ENCODE measurements at regions not wholly inside any gene's neighbourhood (a gene's known extent, or its start where the extent isn't known, plus 50 kb on each side); places are given as distances from the start of the nearest gene placed in this dataset.
"Not testable (repeated sequence)": the region's sequence is repeated elsewhere in the genome, so short reads cannot be mapped to it uniquely, and the experiment has no call there.

DNA sequence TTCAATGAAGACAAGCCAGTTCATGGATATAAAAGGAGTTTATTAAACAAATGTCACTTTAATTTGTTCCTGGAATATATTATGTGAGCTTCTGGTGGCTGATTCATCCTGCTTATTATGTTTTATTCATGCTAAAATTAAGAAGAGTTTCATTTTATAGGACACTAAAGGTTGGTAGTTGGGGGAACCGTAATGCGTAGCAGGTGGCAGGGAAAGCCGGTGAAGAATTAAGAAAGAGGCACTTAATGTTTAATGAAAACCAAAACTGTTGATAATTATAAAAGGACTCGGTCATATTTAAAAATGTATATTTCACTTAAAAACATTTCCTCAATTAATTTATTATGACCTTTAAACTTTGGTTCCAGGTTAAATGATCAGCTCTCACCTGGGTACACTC lies 94.3 kb downstream of the XKR3 start:
- DNase-seq; intact Hi-C loops (cut with DNase I): not testable (repeated sequence)

DNA sequence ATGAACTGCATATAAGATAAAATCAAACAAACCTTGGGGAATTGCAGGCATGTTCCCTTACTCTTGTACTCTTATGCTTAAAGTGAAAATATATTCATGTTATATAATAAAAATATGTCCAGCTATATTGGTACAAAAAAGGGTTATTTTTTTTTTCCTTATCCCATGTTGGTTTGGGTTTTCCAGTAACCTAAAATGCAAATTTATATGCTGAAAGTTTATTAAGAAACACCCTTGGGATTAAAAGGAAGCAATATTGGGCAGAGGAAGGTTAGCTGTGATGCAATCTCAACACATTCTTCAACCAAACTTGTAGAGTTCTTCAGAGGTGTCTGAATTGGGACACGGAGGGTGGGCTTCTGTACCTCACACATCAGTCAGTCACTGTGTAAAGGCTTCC lies 97.7 kb downstream of the XKR3 start:
- intact Hi-C loops (cut with DNase I); DNase-seq: not testable (repeated sequence)

DNA sequence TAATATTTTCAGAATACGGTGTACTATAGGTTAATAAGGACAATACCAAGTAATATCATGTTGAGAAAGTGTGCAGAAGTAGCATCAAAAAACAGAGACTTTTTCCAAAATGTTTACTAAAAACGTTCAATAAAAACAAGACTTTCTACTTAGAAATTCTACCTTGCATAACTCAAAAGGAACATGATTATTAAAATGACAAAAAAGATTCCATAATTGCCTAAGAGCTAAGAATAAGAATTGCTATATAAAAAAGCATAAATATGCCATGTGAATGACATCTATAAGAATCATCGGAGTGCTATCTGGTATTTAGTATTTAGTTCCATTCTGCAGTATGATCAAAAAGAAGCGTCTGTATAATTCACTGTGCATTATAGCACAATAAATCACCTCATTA lies 102.0 kb downstream of the XKR3 start:
- intact Hi-C loops (cut with DNase I); DNase-seq: not testable (repeated sequence)

DNA sequence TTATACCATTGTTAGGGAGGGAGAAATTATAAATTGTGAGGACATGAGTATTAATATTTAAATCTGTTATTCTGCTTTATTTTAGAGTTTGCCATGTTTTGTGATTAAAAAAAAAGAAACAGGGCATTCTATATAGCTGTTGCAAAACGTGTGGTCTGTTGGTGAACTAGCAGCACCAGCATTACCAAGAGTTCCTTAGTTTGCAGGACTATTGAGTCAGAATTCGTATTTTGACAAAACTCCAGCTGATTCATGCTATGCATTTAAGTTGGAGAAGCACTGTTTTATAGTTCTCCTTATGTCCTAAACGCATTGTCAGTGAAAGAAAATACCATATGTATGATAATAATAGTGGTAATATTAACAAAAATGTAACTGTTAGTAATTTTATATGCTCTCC lies 102.6 kb downstream of the XKR3 start:
- DNase-seq, result not testable (repeated sequence)

DNA sequence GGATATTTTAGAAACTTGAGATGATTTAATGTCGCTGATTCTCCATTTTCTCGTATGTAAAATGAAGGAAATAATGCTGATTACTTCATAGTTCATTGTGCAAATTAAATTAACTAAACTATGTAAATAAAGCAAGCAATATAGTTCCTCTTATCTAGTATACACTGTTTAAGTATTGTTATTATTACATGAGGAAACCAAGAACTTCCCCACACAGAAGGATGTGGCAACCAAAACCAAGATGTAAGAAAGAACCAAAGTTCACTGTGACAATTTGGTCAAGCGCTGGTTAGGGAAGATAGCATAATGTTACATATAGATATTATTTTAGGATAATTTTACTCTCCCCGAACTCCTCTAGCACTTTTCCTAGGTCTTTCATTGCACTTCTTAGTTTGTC lies 103.2 kb downstream of the XKR3 start:
- intact Hi-C loops (cut with DNase I), result no loop called here

More for the DNA sequence above, 102.6 kb downstream of the XKR3 start:
- intact Hi-C loops (cut with DNase I), result not testable (repeated sequence)

DNA sequence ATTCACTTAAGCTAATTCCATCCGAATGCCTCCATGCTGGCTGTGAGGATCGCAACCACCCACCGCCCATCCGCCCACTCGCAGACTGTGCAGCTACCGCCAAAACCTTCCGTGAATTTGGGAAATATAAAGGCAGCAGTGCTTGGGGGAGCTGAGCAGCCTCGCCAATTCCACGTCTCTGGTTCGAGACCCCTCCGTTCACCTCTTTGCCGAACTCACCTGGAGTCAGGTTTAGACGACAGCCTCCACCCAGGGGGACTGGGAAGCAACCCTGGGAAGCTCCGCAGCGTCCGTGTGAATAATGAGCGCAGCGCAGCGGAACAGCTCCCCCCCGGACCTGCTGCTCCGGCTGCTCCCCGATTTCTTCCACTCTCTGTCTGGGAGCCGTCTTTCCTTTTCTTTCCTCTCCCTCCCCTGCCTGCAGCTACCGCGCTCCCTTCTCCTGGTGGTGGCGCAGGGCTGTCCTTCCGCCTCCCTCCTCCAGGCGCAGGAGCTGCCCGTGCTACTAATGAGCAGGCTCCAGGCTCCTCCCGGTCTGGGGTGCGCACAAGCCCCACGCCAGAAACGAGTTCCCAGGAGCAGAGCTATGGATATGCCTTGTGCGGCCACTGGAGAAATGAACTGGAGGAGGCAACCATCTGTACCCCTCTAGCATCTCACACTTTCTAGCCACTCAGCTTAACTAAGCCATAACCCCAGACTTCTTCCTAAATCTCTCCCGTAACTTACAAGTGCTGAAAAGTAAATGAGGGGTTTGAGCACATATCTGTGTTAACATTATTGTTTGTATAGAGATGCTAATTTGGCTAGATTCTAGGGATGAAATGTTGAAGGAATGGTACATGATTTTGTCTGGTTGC lies 107.3 kb downstream of the XKR3 start:
- intact Hi-C loops (cut with DNase I), result no loop called here
- peak in 13 of 42 donors; percentile 1 to 45 (median 14) for DNase-seq

More for the DNA sequence above, 103.2 kb downstream of the XKR3 start:
- DNase-seq, result no peak

DNA sequence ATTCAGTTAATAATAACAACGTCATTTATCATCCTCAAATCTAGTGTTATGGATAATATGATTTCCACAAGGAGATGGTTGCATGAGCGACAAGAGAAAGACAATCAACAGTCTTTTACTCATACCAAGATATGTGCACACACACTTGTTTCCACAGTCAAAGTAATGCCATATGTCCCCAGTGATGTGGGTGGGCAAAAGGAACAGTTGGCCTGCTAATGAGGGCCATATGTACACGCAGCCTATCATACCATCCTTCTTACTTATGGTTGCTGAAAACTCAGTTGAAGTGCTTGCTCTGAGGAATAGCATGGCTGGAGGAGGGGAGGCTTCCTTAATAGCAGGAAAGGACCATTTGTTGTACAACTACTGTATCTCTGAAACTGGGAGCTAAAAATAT lies 110.6 kb downstream of the XKR3 start:
- DNase-seq; intact Hi-C loops (cut with DNase I): not testable (repeated sequence)

DNA sequence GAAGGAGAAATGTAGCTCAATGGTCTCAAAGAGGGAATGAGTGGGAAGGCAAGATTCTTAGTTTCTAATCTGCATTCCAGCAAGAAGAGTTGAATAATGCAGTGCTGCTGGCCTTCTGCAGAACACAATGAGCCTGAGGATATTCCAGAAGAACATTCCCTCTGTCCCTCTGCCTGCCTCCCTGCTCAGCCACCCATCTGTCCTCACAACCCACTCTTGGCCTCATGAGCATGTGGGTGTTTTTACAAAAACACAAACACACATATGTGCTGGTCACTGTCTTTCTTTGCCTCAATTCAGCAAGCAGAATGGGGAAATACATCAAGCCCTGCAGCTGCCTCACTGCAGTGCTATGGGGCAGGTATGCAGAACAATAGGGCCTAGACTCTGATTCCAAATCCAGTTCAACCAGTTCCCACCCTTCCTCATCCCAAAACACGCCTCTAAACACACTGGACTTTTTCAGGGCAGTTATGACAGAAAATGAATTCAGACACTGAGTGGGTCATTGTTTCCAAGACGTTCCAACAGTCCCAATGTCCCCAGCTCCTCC lies 109.8 kb upstream of the CCT8L2 start:
- DNase-seq; intact Hi-C loops (cut with DNase I): not testable (repeated sequence)

DNA sequence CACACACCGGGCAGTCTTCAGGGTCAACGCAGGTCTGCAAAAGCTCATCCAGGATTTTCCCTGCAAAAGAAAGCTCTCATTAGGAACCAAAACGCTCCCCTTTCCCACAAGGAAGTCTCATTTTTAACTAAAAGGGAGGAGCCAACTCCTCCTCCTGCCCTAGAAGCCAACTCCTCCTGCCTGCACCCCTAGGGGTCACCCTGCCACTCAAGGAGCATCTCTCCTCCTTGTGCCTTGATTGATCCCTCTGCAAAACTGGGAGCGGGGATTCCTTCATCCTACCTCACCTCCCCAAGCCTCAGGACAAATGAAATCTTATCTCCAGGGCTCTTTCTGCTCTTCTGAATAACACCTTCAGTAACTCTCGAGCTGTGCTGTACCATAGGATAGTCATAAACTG lies 107.8 kb upstream of the CCT8L2 start:
- intact Hi-C loops (cut with DNase I); DNase-seq: not testable (repeated sequence)

DNA sequence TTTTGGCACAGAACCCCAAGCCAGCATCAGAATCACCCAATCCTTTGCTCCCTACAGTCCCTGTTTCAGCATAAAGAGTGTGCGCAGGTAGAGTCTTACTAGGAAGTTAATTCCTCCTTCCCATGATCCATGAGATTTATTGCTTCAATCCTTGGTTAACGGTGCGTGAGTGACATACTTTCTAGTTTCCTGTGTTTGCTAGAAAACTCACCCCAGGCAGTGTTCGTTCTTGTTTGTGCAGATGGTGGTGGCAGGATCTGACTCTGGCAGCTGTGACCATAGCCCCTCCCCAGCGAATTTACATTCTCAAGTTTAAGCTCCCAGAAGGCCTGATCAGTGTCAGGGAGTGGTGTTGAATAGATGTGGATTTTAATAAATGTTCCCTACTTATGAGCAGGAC lies 106.7 kb upstream of the CCT8L2 start:
- no peak for DNase-seq
- intact Hi-C loops (cut with DNase I), result no loop called here

DNA sequence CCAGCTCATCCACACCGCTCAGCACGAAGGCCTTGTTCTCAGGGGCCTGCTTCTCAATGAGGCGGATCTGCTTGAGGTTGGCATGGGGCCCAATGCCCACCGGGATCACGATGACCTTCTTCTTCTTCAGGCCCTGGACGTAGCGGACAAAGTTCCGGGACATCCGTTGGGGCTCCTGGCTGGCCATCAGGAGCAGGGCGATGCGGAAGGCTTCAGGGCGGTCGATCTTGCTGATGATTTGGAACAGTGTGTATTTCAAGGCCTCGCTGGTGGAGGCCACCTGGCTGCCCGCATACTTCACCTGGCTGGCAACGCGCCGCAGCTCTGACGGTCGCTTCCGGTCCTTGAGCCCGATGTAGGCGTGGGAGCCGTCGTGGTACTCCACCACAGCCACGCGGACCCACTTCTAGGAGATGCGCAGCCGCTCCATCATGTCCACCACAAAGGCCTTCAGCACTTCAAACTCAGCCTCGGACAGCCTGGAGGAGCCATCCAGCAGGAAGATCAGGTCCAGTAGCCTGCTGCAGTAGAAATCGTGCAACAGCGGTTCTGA lies 105.0 kb upstream of the CCT8L2 start:
- intact Hi-C loops (cut with DNase I); DNase-seq: not testable (repeated sequence)

DNA sequence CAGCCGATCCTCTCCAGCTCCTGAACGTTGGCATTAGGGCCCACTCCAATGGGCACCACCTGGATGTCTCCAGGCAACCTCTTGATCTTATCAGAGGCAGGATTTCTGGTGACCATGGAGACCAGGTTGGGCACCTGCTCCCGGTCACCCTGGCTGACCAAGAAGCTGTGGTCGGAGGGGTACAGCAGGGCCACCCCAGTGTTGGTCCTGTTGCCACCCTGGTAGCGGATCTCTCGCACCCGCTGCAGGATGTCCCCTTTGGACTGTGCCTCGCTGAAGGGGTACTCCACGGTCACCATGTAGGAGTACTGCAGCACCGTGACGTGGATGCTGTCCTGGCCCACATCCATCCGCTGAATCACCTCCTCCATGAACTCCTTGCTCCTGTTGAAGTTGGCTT lies 104.3 kb upstream of the CCT8L2 start:
- intact Hi-C loops (cut with DNase I); DNase-seq: not testable (repeated sequence)

DNA sequence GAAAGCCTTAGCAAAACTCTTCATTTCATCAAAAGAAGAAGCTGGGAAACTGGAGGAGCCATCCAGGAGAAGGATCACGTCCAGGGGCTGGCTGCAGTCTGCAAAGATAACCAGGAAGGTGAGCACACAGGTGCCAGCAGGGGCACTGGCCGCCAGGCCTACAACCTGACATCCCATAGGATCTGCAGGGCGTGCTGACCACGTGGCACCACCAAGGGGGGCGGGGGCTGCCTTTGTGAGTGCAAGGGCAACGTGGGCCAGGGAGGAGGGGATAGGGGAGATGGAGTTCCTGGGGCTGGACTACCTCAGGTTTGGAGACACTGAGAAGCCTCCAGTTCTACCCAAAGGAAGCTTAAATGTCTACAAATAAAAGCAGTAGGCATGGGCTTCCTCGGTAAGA lies 102.7 kb upstream of the CCT8L2 start:
- intact Hi-C loops (cut with DNase I), result no loop called here
- DNase-seq, result no peak

DNA sequence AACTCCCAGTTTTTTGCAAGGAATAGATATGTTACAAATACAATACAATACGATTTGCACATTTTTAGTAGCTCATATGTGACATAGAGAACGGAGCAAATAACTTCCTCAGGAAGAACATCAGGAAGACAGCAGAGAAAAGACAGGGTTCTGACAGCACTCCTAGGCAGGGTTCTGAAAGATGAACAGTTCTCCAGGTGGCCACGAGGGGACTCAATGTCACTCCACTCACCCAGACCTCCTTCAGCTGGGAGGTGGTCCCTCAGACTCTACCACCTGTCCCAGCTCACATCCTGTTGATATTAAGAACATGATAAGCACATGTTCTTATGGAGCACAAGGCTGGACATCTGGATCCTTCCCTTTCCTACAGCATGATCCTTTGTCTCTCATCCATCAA lies 101.1 kb upstream of the CCT8L2 start:
- intact Hi-C loops (cut with DNase I); DNase-seq: not testable (repeated sequence)

DNA sequence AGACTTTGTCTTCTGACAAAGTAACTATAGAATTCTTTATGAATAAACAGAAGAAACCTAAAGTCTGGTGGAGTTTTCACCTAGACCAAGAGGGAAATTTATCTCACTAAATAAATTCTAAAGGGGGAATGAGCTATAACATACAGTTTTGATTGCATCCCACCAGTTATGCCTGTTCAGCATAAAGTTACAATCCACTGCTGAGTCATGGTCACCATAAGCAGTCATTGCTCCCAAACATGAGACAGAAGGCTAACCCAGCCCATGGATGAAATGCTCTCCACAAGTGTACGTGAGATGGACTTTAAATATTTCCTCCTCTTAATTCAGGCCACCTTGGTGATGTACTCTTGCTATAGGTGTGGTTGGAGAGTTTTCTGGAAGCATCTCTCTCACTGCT lies 96.7 kb upstream of the CCT8L2 start:
- intact Hi-C loops (cut with DNase I); DNase-seq: not testable (repeated sequence)

DNA sequence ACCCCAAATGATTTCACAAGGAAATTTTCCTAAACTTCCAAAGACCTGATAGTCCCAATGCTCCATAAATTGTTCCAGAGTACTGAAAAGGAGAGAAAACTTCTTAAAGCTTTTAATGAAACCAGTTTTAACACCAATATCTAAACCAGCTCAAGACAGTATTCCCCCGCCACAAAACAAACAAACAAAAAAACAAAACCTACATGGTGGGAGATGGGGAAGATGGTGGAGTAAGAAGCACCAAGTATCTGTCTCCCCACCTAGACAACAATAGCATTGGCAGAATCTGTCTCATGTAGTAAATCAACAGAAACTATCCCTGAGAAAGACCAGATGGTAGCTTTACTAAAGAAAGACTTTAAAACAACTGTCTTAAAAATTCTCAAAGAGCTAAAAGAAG lies 88.7 kb upstream of the CCT8L2 start:
- intact Hi-C loops (cut with DNase I), result not testable (repeated sequence)

DNA sequence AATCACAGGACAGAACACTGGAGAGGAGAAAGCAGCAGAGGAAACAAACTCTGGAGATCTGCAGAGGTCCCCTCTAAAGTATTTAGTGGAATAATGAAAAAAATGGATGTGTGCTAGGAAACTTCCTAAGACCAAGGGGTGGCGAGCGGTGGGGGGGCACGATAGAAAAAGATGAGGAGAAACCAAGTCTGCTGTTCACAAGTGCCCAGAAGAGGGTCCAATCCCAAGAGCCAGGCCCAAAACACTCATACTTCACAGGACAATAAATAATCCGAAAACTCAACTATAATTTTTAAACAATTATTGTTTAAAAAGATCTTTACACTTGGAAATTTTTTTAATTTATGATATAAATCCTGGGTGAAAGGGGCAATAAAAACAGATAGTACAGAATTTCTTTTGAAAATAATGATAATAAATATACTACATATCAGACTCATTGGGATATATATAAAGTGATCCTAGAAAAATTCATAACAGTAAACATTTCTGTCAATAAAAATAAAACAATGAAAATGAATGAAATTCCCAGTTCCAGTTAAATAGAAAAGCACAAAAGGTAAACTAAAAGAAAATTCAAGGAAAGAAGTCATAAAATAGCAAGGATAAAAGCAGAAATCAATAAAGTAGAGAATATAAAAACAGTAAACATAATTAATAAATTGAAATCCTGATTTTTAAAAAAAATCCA lies 87.7 kb upstream of the CCT8L2 start:
- intact Hi-C loops (cut with DNase I), result not testable (repeated sequence)

More for the DNA sequence above, 88.7 kb upstream of the CCT8L2 start:
- DNase-seq, result not testable (repeated sequence)

DNA sequence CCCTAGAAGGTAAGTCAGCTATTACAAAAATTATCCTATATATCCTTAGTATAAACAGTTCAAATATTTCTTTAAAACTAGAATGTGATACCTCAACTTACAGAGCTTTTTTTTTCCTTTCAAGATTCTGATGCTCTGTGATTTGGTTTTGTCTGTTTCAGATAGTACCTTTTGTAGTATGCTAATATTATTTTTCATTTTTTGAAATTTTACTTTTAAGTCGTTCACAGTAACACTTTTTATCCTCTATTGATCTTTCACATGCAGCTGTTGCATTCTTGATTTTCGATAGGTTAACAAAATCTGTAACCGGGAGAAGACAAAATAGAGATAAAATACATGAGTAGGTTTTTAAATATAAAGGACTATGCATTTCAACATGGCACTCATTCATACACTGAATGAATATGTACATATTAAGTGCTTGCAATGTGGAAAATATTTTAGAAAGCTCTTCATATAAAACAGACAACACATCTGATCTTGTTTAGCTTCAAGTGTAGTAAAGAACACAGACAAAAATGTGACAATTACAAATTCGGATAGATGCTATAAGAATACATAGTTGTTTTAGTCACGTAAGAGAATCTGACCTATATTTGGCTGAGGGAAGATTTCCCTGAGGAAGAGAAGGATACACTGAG lies 86.7 kb upstream of the CCT8L2 start:
- intact Hi-C loops (cut with DNase I); DNase-seq: not testable (repeated sequence)

More for the DNA sequence above, 87.7 kb upstream of the CCT8L2 start:
- not testable (repeated sequence) for DNase-seq

DNA sequence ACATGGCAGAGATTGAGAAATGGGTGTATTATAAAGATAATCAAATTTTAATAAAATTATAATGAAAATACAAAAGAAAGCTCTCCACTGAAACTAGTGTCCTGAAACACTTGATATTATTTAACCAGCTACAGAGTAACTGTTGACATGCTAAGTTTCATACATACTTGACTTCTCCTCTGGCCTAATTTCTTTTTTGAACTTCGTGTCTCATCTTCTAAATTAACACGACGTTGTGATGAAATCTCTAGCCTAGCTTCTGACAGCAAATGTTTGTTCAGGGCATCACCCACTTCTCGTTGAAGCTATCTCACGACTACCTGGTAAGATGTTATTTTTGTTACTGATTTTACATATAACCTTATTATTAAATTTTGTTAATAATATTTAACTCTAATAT lies 80.8 kb upstream of the CCT8L2 start:
- DNase-seq; intact Hi-C loops (cut with DNase I): not testable (repeated sequence)

Measured in head of caudate nucleus (tissue), 42 donors.